ENCODE measurements at regions not wholly inside any gene's neighbourhood (a gene's known extent, or its start where the extent isn't known, plus 50 kb on each side); places are given as distances from the start of the nearest gene placed in this dataset.

DNA sequence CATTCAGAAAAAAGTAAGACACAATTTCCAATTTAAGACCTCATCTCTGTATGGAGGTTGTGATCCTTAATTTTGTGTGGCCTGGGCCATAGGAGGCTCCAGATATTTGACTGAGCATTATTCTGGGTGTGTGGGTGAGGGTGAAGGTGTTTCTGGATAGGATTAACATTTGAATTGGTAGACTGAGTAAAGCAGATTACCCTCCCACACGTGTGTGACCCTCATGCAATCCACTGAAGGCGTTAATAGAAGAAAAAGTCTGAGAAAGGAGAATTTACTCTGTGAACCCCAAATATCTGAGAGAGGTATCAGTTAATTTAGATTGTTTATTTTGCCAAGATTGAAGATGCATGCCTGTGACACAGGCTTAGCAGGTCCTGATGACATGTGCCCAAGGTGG, 328.0 kb upstream of the POT1 start:
- Histone ChIP-seq H3K9me3 (replicated peaks) (no peaks in the 10 kb centered on the region), H3K27me3 (ENCODE audit: low read depth) (no peaks in the 10 kb centered on the region), H3K27ac (replicated peaks) (no peak overlapping the region), H3K36me3 (no peaks in the 10 kb centered on the region), H3K4me3 (no peak overlapping the region), H3K4me1 (no peaks in the 10 kb centered on the region)
- DNase-seq: no peak
- TF ChIP-seq, protein P1, sequence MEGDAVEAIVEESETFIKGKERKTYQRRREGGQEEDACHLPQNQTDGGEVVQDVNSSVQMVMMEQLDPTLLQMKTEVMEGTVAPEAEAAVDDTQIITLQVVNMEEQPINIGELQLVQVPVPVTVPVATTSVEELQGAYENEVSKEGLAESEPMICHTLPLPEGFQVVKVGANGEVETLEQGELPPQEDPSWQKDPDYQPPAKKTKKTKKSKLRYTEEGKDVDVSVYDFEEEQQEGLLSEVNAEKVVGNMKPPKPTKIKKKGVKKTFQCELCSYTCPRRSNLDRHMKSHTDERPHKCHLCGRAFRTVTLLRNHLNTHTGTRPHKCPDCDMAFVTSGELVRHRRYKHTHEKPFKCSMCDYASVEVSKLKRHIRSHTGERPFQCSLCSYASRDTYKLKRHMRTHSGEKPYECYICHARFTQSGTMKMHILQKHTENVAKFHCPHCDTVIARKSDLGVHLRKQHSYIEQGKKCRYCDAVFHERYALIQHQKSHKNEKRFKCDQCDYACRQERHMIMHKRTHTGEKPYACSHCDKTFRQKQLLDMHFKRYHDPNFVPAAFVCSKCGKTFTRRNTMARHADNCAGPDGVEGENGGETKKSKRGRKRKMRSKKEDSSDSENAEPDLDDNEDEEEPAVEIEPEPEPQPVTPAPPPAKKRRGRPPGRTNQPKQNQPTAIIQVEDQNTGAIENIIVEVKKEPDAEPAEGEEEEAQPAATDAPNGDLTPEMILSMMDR (IDR thresholded peaks at IDR 0.05; ENCODE audit: borderline replicate concordance): no peak
- intact Hi-C loops (cut with micrococcal nuclease): no loop called here

DNA sequence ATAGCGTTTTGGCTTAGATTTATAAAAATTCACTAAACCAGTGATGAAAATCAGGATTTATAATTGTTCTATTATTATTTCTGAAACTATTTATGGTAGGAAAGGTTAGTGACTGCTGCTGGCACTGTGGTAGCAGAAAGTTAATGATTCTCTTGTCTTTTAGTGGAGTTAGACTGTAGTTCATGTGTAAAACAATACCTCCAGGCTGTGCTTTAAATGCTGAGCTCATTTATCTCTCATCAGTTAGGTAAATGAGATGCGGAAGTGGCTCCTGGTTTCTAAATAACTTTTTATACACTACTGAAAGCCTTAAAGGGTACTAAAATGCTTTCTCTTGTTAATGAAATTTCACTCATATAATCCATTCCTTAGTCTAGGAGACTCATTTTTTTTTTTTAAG, 326.8 kb upstream of the POT1 start:
- intact Hi-C loops (cut with micrococcal nuclease): no loop called here
- TF ChIP-seq, protein P1 (IDR thresholded peaks at IDR 0.05; ENCODE audit: borderline replicate concordance): no peak
- Histone ChIP-seq H3K27ac (replicated peaks) (no peak overlapping the region), H3K4me1 (no peaks in the 10 kb centered on the region), H3K36me3 (no peaks in the 10 kb centered on the region), H3K9me3 (replicated peaks) (no peaks in the 10 kb centered on the region), H3K4me3 (no peak overlapping the region), H3K27me3 (ENCODE audit: low read depth) (no peaks in the 10 kb centered on the region)
- DNase-seq: no peak

DNA sequence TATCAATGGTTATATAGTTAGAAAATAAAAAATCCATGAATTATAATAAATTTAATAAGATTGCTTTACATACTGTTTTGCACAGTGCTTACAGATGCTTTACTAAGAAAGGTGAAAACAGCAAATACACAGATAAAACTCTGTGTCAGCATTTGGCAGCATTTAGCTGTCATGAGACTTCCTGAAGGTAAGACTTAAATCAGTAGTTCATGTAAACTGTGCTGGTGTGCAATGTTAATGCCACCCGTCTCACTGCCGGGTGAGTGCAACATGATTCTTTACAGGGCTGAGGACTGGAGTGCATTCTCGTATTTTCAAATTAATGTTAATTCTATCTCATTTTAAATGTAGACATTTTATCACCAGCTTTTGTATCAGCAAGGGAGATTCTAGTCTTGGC, 326.2 kb upstream of the POT1 start:
- H3K27me3 ChIP-seq (ENCODE audit: low read depth): no peaks in the 10 kb centered on the region
- no peak overlapping the region for H3K27ac ChIP-seq (replicated peaks)
- no peak overlapping the region for H3K4me3 ChIP-seq
- no peaks in the 10 kb centered on the region for H3K9me3 ChIP-seq (replicated peaks)
- no peak for DNase-seq
- intact Hi-C loops (cut with micrococcal nuclease): no loop called here
- no peaks in the 10 kb centered on the region for H3K4me1 ChIP-seq
- TF ChIP-seq, protein P1 (IDR thresholded peaks at IDR 0.05; ENCODE audit: borderline replicate concordance): no peak
- no peaks in the 10 kb centered on the region for H3K36me3 ChIP-seq

DNA sequence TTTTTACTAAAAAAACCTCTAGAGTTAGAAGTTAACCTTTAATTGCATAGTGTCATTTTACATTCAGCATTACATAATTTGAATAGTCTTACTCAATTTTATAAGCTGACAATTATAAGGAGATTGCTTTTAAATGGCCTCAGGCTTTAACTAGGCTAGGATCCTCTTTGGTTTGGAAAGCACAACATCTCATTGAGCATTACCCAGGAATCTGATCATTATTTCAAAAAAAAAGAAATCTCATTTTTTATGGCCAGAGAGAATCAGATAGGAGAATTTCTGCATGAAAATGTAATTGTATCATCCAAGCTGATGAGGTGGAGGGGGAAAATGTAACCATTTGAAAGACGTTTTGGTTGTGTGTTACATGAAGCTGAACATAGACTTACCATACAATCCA, 324.9 kb upstream of the POT1 start:
- no peak overlapping the region for H3K4me3 ChIP-seq

DNA sequence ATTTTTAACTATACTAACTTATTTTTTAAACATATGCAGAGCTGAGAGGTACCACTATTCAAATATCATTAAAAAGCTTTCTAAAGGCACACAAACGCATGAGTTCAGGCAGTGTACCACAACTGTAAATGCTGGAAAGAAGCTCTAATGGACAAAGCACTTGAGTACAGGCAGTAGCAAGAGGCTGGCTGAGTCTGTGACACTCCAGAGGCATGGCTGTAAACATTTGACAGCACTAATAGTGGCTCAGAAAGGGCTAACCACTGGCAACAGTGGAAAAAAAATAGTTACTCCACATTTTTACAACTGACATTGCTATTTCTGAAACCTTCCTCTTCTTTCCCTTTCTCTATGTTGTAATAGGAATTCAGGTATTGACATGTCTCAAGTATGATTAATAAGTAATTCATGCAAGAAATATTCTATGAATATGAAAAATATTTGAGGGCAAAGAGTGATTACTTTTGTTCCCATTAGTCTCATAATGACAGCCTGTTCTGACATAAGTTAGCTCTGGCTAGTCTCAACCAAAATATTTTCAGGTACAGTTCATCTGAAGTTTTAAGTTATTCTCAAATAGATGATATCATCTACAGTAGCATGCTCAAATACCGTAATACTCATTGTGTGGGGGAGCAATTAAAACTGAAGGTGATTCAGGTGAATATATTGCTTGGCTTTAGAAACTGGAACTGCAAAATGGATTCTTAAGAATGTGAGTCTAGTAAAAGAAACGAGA, 324.0 kb upstream of the POT1 start:
- DNase-seq: no peak
- H3K4me1 ChIP-seq: no peaks in the 10 kb centered on the region
- no peak overlapping the region for H3K4me3 ChIP-seq
- intact Hi-C loops (cut with micrococcal nuclease): no loop called here
- H3K27ac ChIP-seq (replicated peaks): no peak overlapping the region
- no peaks in the 10 kb centered on the region for H3K9me3 ChIP-seq (replicated peaks)
- H3K27me3 ChIP-seq (ENCODE audit: low read depth): no peaks in the 10 kb centered on the region
- TF ChIP-seq, protein P1 (IDR thresholded peaks at IDR 0.05; ENCODE audit: borderline replicate concordance): no peak
- H3K36me3 ChIP-seq: no peaks in the 10 kb centered on the region

More for the DNA sequence above, 324.9 kb upstream of the POT1 start:
- Histone ChIP-seq H3K27ac (replicated peaks) (no peak overlapping the region), H3K9me3 (replicated peaks) (no peaks in the 10 kb centered on the region), H3K36me3 (no peaks in the 10 kb centered on the region), H3K4me1 (no peaks in the 10 kb centered on the region), H3K27me3 (ENCODE audit: low read depth) (no peaks in the 10 kb centered on the region)
- TF ChIP-seq, protein P1 (IDR thresholded peaks at IDR 0.05; ENCODE audit: borderline replicate concordance): no peak
- intact Hi-C loops (cut with micrococcal nuclease): no loop called here
- DNase-seq: no peak
